Subcutaneous abdominal adipose tissue (tissue), 5 donors: ENCODE measurements at regions not wholly inside any gene's neighbourhood (a gene's known extent, or its start where the extent isn't known, plus 50 kb on each side); places are given as distances from the start of the nearest gene placed in this dataset.
A peak's percentile ranks its signal among the peaks of the same experiment; 100 is the strongest.

Source experiments
- H3K27ac ChIP-seq: one replicate; pipeline ENCODE4 v1.7.0; 2013; ENCODE audit warnings: low read depth, mild to moderate bottlenecking, inconsistent platforms, low read length, moderate library complexity
- H3K27me3 ChIP-seq, 5 donors: one replicate each; pipeline ENCODE4 v1.7.0; 2013; ENCODE audit warnings: low read length in 5 of 5, inconsistent platforms in 1 of 5; ENCODE audit not compliant: control insufficient read depth in 5 of 5, insufficient read depth in 4 of 5
- H3K36me3 ChIP-seq, 5 donors: one replicate each; pipeline ENCODE4 v1.7.0; 2013; ENCODE audit warnings: low read length in 5 of 5; ENCODE audit not compliant: control insufficient read depth in 5 of 5, insufficient read depth in 5 of 5
- H3K4me1 ChIP-seq, 5 donors: one replicate each; pipeline ENCODE4 v1.7.0; 2013; ENCODE audit warnings: low read length in 5 of 5, mild to moderate bottlenecking in 3 of 5, moderate library complexity in 1 of 5; ENCODE audit not compliant: control insufficient read depth in 5 of 5, insufficient read depth in 5 of 5
- H3K4me3 ChIP-seq, 5 donors: one replicate each; pipeline ENCODE4 v1.7.0; 2013; ENCODE audit warnings: low read length in 5 of 5, low read depth in 1 of 5
- H3K9ac ChIP-seq, 5 donors: one replicate each; pipeline ENCODE4 v1.7.0; 2013; ENCODE audit warnings: low read length in 5 of 5, mild to moderate bottlenecking in 4 of 5, moderate library complexity in 3 of 5
- H3K9me3 ChIP-seq, 5 donors: one replicate each; pipeline ENCODE4 v1.7.0; 2013; ENCODE audit warnings: low read length in 5 of 5; ENCODE audit not compliant: control insufficient read depth in 5 of 5
- donor health status: healthy.
- donor health status: healthy.
- donor health status: healthy.
- donor health status: healthy.
- donor health status: healthy.

GRCh38 chr4:1543976-1544375 lies 137.7 kb upstream of the NKX1-1 start:
- peaks cover 3 to 20% (median 10%) of the 10 kb centered on the region in 5 donors for H3K27me3 ChIP-seq
- H3K4me3 ChIP-seq = no peak overlapping the region
- H3K9ac ChIP-seq = no peak overlapping the region
- H3K9me3 ChIP-seq = no peaks in the 10 kb centered on the region
- no peaks in the 10 kb centered on the region for H3K36me3 ChIP-seq
- H3K4me1 ChIP-seq = peaks cover 0 to 26% (median 17%) of the 10 kb centered on the region in 5 donors
- no peak overlapping the region for H3K27ac ChIP-seq

- H3K36me3 ChIP-seq = no peaks in the 10 kb centered on the region
- H3K4me1 ChIP-seq = peaks cover 0 to 21% (median 14%) of the 10 kb centered on the region in 5 donors
- H3K27ac ChIP-seq = no peak overlapping the region
- no peak overlapping the region for H3K9ac ChIP-seq
- H3K4me3 ChIP-seq = no peak overlapping the region
- peaks cover 3 to 20% (median 10%) of the 10 kb centered on the region in 5 donors for H3K27me3 ChIP-seq
- H3K9me3 ChIP-seq = no peaks in the 10 kb centered on the region
These were observed 137.3 kb upstream of the NKX1-1 start for GRCh38 chr4:1543561-1543960.

- peaks cover 0 to 19% (median 9%) of the 10 kb centered on the region in 5 donors for H3K4me1 ChIP-seq
- H3K9me3 ChIP-seq = no peaks in the 10 kb centered on the region
- no peaks in the 10 kb centered on the region for H3K36me3 ChIP-seq
- no peak overlapping the region for H3K9ac ChIP-seq
- H3K27me3 ChIP-seq = peaks cover 5 to 17% (median 10%) of the 10 kb centered on the region in 5 donors
- no peak overlapping the region for H3K27ac ChIP-seq
- no peak overlapping the region for H3K4me3 ChIP-seq
These were observed 136.5 kb upstream of the NKX1-1 start for GRCh38 chr4:1542516-1543320.

GRCh38 chr4:1542226-1542490 lies 135.9 kb upstream of the NKX1-1 start:
- Histone ChIP-seq H3K27me3 (peaks cover 10 to 21% (median 10%) of the 10 kb centered on the region in 5 donors), H3K36me3 (no peaks in the 10 kb centered on the region), H3K9me3 (no peaks in the 10 kb centered on the region), H3K27ac (no peak overlapping the region), H3K4me3 (no peak overlapping the region), H3K4me1 (peaks cover 0 to 14% (median 5%) of the 10 kb centered on the region in 5 donors), H3K9ac (no peak overlapping the region)

- Histone ChIP-seq H3K9me3 (no peaks in the 10 kb centered on the region), H3K4me1 (peaks cover 0 to 13% (median 4%) of the 10 kb centered on the region in 5 donors), H3K27me3 (peaks cover 10 to 23% (median 14%) of the 10 kb centered on the region in 5 donors), H3K27ac (no peak overlapping the region), H3K36me3 (no peaks in the 10 kb centered on the region), H3K4me3 (peak overlapping the region in 1 of 5 donors; percentile 6), H3K9ac (no peak overlapping the region)
These were observed 135.4 kb upstream of the NKX1-1 start for GRCh38 chr4:1541449-1542225.

GRCh38 chr4:1540601-1541375 lies 134.5 kb upstream of the NKX1-1 start:
- no peaks in the 10 kb centered on the region for H3K36me3 ChIP-seq
- peaks cover 0 to 13% (median 4%) of the 10 kb centered on the region in 5 donors for H3K4me1 ChIP-seq
- H3K27me3 ChIP-seq = peaks cover 10 to 23% (median 14%) of the 10 kb centered on the region in 5 donors
- peak overlapping the region in 1 of 5 donors; percentile 6 for H3K4me3 ChIP-seq
- no peaks in the 10 kb centered on the region for H3K9me3 ChIP-seq
- no peak overlapping the region for H3K9ac ChIP-seq
- no peak overlapping the region for H3K27ac ChIP-seq

- Histone ChIP-seq H3K9ac (no peak overlapping the region), H3K4me1 (peaks cover 0 to 13% (median 4%) of the 10 kb centered on the region in 5 donors), H3K4me3 (no peak overlapping the region), H3K9me3 (peaks cover 0 to 2% (median 0%) of the 10 kb centered on the region in 5 donors), H3K27me3 (peaks cover 10 to 28% (median 18%) of the 10 kb centered on the region in 5 donors), H3K36me3 (no peaks in the 10 kb centered on the region), H3K27ac (no peak overlapping the region)
These were observed 133.8 kb upstream of the NKX1-1 start for GRCh38 chr4:1539859-1540600.

- H3K27ac ChIP-seq = no peak overlapping the region
- peaks cover 0 to 13% (median 4%) of the 10 kb centered on the region in 5 donors for H3K4me1 ChIP-seq
- peaks cover 18 to 36% (median 22%) of the 10 kb centered on the region in 5 donors for H3K27me3 ChIP-seq
- H3K9ac ChIP-seq = no peak overlapping the region
- H3K36me3 ChIP-seq = no peaks in the 10 kb centered on the region
- H3K9me3 ChIP-seq = peaks cover 0 to 2% (median 0%) of the 10 kb centered on the region in 5 donors
- H3K4me3 ChIP-seq = no peak overlapping the region
These were observed 132.9 kb upstream of the NKX1-1 start for GRCh38 chr4:1538941-1539772.

- Histone ChIP-seq H3K27ac (no peak overlapping the region), H3K27me3 (peaks cover 18 to 40% (median 30%) of the 10 kb centered on the region in 5 donors), H3K9ac (no peak overlapping the region), H3K9me3 (peaks cover 0 to 2% (median 0%) of the 10 kb centered on the region in 5 donors), H3K36me3 (no peaks in the 10 kb centered on the region), H3K4me3 (no peak overlapping the region), H3K4me1 (peaks cover 0 to 13% (median 4%) of the 10 kb centered on the region in 5 donors)
These were observed 131.8 kb upstream of the NKX1-1 start for GRCh38 chr4:1538096-1538410.
